ENCODE measurements at regions not wholly inside any gene's neighbourhood (a gene's known extent, or its start where the extent isn't known, plus 50 kb on each side); places are given as distances from the start of the nearest gene placed in this dataset.
"Not testable (repeated sequence)": the region's sequence is repeated elsewhere in the genome, so short reads cannot be mapped to it uniquely, and the experiment has no call there.

DNA sequence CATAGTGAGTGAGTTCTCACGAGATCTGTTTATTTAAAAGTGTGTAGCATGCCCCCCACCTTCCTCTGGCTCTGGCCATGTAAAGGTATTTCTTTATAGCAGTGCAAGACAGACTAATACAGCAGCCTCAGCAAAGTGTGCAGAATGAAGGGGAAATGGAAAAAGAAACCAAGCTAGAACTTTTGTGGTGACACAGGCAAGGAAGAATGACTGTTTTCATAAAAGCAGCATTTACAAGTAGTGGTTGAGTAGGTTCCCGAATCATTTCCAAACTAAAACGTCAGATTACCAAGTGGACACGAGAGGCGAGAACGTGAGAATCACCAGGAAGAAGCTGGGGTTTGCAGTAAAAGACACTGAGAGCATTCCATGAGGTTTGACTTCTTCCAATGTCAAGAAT is 100.2 kb upstream of the AKAP13 start:
- TF ChIP-seq, protein P1, sequence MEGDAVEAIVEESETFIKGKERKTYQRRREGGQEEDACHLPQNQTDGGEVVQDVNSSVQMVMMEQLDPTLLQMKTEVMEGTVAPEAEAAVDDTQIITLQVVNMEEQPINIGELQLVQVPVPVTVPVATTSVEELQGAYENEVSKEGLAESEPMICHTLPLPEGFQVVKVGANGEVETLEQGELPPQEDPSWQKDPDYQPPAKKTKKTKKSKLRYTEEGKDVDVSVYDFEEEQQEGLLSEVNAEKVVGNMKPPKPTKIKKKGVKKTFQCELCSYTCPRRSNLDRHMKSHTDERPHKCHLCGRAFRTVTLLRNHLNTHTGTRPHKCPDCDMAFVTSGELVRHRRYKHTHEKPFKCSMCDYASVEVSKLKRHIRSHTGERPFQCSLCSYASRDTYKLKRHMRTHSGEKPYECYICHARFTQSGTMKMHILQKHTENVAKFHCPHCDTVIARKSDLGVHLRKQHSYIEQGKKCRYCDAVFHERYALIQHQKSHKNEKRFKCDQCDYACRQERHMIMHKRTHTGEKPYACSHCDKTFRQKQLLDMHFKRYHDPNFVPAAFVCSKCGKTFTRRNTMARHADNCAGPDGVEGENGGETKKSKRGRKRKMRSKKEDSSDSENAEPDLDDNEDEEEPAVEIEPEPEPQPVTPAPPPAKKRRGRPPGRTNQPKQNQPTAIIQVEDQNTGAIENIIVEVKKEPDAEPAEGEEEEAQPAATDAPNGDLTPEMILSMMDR (IDR thresholded peaks at IDR 0.05), result no peak
- no peaks in the 10 kb centered on the region for H3K9me3 ChIP-seq
- H3K27me3 ChIP-seq, result no peaks in the 10 kb centered on the region
- H3K27ac ChIP-seq, result no peak overlapping the region
- H3K4me1 ChIP-seq, result no peaks in the 10 kb centered on the region
- no peak for DNase-seq
- ATAC-seq, result no peak
- intact Hi-C loops (cut with DNase I), result no loop called here
- H3K36me3 ChIP-seq, result no peaks in the 10 kb centered on the region
- no peak overlapping the region for H3K4me3 ChIP-seq

DNA sequence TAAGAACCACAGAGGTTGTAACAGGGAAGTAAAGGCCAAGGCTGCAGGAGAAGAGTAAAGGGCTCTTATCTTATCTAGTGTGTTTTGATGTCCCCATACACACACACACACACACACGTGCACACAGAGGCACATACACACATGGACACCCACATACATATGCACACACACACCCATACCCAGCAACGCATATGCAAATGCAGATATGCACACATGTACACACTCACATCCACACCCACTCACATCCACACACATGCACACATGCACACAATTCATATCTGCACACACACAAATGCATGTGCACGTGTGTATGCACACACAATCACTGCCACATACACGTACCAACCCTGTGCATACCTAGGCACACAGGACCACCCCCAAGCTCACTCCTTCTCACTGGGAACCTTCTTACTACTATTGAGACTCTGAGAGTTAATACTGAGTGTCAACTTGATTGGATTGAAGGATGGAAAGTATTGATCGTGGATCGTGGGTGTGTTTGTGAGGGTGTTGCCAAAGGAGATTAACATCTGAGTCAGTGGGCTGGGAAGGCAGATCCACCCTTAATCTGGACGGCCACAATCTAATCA is 99.0 kb upstream of the AKAP13 start:
- Histone ChIP-seq H3K36me3 (no peaks in the 10 kb centered on the region), H3K9me3 (no peaks in the 10 kb centered on the region), H3K27ac (no peak overlapping the region), H3K4me3 (no peak overlapping the region), H3K4me1 (no peaks in the 10 kb centered on the region), H3K27me3 (no peaks in the 10 kb centered on the region)
- DNase-seq, result no peak
- ATAC-seq, result no peak
- TF ChIP-seq, protein P1 (IDR thresholded peaks at IDR 0.05), result no peak
- intact Hi-C loops (cut with DNase I), result no loop called here

DNA sequence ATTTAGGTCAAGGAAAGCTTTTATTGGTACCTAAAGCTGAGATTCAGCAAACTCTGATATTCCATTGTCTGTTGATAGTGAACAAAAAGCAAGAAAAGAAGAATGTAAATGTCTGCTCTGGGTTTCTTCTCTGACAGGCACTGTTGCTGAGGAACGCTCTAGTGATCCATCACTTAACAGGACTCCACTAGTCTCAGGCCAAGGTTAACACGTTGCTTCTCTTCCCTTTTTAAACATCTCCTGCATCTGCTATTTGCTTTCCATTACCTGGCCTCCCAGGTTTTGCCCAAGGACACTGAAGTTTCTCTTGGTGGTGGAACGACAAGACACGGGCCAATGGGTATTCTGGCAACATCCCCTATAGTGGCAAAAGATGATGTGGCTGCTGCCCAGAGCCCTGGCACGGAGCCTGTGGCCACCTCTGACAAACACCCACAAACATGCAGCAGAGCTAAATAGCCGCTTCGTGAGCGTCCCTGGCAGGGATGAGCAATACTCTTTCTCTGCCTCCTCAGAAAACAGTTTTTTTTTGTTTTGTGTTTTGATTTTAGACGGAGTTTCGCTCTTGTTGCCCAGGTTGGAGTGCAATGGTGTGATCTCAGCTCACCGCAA is 97.8 kb upstream of the AKAP13 start:
- H3K27me3 ChIP-seq, result no peaks in the 10 kb centered on the region
- no peak for ATAC-seq
- H3K4me1 ChIP-seq, result no peaks in the 10 kb centered on the region

DNA sequence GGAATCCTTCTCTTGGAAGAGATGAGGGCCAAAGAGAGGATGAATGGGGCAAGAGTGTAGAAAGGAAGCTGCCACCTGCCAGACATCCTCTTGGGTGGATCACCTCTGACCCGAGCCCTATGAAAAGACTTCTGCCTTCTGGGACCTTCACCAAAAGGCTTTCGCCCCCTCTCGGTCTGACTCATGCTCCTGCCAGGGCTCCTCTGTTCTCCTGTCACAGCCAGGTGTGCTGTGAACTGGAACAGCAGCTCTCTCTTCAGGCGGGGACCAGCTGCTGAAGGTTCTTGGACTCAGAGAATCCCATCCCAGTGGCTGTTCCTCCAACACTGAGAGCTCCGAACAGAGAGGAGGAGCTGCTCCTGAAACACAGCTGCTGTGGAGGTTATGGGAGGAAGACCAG is 96.6 kb upstream of the AKAP13 start:
- H3K27ac ChIP-seq; H3K9me3 ChIP-seq; H3K4me3 ChIP-seq; intact Hi-C loops (cut with DNase I); H3K27me3 ChIP-seq; H3K4me1 ChIP-seq; ATAC-seq; DNase-seq; H3K36me3 ChIP-seq: not testable (repeated sequence)

More for the DNA sequence above, 97.8 kb upstream of the AKAP13 start:
- Histone ChIP-seq H3K27ac (no peak overlapping the region), H3K9me3 (no peaks in the 10 kb centered on the region), H3K36me3 (no peaks in the 10 kb centered on the region), H3K4me3 (no peak overlapping the region)
- DNase-seq, result no peak
- TF ChIP-seq, protein P1 (IDR thresholded peaks at IDR 0.05), result no peak
- intact Hi-C loops (cut with DNase I), result no loop called here

DNA sequence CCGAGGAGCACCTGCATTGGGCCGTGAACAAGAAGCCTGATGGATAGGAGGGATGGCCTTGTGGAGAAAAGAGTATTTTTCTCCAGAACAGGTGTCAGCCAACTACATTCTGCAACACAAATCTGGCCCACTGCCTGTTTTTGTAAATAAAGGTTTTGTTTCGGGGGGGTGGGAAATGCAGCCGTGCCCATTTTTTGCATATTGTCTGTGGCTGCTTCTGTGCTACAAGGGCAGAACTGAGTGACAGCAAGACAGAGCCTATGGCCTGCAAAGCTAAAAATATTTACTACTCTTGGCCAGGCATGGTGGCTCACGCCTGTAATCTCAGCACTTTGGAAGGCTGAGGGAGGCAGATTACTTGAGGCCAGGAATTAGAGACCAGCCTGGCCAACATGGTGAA is 95.9 kb upstream of the AKAP13 start:
- intact Hi-C loops (cut with DNase I), result no loop called here
- Histone ChIP-seq H3K4me1 (no peaks in the 10 kb centered on the region), H3K9me3 (no peaks in the 10 kb centered on the region), H3K27ac (no peak overlapping the region), H3K36me3 (no peaks in the 10 kb centered on the region), H3K4me3 (no peak overlapping the region), H3K27me3 (no peaks in the 10 kb centered on the region)
- no peak for ATAC-seq
- TF ChIP-seq, protein P1 (IDR thresholded peaks at IDR 0.05), result no peak
- DNase-seq, result no peak

Measured in left lung (tissue), 4 donors.